COLO829 (cell line): ENCODE measurements at regions not wholly inside any gene's neighbourhood (a gene's known extent, or its start where the extent isn't known, plus 50 kb on each side); places are given as distances from the start of the nearest gene placed in this dataset.

Source experiments
- DNase-seq: peaks from one replicate; pipeline ENCODE4 v3.0.0; 2012; ENCODE audit warnings: low spot score

DNA sequence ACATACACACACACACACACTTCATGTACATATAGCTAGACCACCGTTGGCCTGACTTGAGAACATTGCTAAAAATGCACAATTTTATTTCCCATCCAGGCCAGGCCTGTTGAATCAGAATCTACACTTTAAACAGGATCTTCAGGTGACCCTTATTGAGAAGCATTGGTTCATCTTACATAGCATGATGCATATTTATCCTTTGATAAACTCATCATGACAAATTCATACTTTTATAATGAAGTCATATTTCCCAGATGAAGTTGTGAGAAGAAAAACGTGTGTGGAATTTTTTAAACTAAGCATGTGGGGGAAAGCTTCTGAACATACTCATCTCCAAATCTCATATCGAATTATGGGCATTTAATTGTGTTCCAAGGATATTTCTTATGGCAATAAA lies 877.7 kb downstream of the MRPL39 start:
- DNase-seq = no peak

DNA sequence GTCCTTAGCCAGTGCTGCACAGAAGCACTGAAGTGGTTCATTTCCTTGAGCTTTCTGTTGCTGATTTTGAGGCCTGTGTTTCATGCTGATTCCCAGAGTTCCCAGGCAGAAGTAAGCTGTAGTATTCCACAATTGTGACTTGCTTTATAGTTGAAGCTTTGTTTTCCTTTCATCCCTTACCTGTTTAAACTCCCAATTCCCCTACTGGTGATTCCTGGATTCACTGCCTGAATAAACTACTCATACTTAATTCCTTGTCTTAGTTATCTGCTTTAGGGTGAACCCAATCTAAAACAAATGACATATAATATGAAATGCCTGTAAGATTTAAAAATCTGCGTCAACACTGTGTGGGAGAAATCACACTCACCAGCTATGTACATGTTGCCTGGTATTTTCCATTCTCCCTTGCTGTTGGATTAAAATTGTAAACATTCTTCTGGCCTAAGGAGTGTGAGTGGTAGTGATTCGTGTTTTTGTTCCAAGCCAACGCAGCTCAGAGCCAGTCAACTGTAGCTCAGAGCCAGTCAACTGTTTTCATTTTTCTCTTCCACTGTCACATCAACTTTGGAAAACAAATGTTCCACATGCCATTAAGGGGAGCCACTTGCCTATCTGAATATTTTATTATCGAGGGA lies 879.4 kb downstream of the MRPL39 start:
- no peak for DNase-seq

DNA sequence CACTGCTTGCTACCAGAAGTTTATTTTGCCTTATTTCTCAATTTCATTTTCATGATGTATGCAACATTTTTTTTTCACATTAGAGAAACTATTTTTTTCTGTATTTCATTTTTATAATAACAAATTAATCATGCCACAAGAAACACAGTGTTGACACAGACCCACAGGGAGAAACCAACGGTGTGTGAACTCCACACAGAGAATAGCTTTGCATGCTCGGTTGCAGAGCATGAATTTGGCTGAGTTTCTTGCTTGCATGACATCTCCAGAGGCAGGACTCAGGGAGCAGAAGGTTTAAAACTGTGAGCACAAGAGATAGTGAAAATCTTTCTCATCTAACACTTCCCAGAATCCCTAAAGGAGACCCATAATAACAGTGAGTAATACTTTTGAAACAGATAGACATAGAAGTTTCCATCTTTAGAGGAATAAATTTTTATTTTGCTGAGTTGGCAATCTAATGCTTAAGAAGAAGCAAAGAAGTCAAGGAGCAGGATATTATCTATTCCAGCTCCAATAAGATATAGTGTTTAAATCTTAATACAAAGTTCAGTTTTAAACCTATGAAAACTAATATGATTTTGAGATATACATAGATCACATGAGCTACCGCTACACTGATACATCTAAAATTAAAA lies 890.9 kb downstream of the MRPL39 start:
- DNase-seq = no peak

DNA sequence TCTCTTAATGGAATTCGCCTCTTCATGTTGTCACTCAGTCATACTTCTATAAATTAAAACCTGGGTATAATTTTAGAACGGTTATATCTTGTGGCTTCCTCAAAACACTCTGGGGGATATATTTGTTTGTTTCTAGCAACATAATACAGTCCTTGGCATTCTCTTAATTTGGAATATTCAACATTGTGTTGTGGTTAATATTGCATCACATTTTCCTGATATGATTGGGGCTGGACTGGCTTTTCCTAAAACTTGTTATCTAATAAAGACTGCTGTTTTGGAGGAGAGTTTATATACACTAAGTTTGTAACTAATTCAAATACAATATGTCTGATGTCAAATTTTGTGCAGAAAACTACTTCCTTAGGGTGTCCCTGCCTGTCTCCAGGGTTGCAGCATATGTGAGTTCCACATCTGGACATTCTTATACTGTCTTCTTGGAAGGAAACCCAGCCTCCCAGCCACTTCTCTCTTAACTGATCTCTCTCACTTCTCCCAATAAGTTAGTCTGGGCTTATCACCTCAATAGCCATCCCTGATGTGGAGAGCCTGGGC lies 892.6 kb downstream of the MRPL39 start:
- no peak for DNase-seq

DNA sequence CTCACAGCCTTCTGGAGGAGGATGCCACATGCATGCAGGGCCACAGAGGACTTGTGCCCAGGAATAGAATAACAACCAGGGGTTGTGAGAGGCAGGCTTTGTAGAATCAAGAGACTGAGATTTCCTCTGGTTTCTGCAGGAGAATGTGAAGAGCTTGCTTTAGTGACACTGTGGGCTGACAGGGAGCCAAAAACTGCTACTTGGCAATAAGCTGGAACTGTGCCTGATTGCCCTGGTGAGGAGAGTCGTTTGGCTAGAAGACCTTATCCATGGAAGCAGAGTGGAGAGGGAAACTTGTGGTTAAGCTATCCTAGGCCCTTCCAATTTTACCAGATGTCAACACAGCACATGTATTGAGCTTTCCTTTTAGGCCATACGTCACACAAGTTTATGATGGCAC lies 902.1 kb downstream of the MRPL39 start:
- DNase-seq = no peak

DNA sequence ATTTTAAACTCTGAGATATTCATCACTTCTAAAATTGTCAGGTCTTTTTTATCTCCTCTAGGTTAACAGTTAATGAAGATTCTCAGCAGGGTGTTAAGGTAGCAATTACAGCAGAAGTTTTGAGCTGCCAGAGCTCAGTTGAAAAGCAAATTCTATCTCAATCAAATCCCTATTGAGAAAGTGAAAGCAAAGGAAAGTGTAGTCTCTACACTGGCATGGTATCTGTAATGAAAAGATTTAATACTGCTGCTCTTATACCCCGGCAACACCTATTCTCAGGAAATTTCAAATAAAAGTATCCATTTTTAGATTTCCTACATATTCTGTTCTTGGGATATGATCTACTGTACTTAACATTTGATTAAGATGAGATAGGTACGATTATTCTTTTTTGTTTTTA lies 913.5 kb downstream of the MRPL39 start:
- DNase-seq = no peak

DNA sequence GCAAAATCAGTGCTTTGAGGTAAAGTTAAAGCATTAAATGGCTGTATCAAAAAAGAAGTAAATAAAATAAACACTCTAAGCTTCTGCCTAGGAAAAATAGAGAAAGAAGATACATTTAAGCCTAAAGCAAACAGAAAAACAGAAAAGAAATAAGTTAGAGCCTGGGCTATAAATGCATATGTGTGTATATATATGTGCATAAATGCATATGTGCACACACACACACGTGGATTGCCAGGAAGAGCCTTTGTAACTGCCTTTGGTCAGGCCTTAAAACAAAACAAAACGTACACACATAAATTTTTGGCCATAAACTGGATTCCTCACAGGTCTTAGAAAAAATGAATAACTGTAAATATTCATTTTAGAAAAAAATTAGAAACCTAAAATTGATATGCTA lies 925.8 kb downstream of the MRPL39 start:
- DNase-seq = no peak

DNA sequence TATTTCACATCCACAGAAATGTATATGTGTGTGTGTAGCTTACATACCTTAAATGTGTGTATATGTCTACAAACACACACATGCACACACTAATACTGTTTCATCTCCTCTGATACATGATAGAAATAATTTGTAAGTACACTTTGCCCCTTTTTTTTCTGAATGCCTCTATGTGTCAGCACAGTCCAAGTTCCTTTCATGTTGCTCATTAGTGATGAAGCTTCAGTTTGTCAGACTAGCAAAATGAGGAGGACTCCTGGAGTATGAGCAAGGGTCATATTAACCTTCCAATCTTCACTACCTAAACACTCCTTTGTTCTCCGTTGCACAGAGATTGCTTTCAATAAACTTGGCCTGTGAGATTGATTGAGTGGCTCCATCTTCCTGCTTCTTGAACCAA lies 935.4 kb downstream of the MRPL39 start:
- DNase-seq = no peak

DNA sequence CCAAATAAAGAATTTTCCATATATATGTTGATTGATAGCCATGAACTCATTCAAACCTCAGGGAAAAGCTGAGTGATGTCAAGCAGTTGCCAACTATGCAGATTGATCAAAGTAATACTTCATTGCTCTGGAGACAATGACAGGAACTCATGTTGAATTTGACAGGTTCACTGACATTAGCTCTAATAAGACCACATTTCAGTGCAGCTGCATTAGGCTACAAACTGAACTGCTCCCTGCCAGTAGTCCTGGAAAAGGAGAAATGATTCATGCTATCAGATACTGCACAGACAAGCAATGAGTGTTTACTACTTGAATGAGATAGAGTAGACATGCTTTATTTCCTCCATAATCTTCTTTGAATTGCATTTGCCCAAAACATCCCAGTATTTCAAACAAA lies 948.4 kb downstream of the MRPL39 start:
- no peak for DNase-seq

DNA sequence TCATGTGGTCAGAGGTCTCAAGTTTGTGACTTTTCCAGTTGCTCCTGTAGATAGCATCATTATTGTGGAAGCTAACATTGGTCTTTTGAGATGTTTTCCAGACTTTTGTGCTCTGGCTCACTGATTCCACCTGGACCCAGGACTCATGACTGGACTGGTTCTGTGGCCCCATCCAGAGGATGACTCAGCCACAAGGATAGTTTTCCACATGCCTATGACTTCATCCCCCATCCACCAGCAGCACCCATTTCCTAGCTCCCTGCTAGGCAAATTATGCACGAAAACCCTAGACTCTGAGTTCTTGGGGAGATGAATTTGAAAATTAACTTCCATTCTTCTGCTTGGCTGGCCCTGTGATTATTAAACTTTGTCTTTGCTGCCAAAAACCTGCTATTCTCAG lies 949.3 kb downstream of the MRPL39 start:
- DNase-seq = no peak

DNA sequence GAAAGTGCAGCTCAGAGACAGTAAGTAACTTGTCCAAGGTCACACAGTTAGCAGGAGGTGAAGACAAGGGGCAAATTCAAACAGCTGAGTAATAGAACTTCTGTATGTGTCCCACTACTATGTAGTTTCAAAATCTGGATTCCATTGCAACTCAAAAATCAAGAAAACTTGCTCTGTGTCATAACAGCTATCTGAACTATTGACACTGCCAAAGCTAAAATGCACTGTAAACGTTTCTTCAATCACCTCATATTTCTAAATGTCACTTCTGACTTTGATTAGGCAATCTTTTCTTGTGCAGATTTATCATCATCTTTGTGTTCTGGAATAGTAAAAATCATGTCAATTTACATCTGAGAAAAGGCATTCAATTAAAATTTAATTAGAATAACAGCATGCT lies 957.6 kb downstream of the MRPL39 start:
- DNase-seq = no peak

DNA sequence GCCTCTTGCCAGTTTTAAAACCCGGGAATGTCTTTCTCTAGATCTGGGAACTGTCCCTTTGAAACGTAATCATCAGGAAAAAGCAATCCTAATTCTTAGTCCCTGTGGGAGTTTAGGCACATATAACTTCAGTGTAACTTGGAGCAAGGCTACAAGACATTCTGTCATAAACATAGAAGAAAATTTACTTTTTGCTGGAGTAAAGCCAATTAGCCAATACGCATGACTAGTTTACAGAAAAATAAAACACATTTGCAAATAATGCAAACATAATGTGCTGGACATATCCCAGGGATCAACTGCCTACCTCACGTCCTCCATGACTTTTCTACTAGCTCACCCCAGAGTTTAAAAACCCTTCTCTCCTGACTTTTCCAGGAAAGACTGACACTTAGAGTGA lies 970.6 kb downstream of the MRPL39 start:
- DNase-seq = no peak

DNA sequence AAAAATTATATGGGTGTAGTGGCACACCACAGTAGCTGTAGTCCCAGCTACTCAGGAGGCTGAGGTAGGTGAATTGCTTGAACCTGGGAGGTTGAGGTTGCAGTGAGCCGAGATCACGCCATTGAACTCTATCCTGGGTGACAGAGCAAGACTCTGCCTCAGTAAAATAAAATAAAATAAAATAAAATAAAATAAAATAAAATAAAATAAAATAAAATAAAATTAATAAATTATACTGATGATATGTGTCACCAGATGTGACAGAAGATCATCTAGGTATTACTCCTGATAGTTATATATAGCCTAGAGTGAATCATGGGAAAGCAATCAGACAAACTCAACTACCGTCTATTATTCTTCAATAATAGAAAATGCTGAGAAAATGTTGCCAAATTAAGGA lies 972.5 kb downstream of the MRPL39 start:
- no peak for DNase-seq

DNA sequence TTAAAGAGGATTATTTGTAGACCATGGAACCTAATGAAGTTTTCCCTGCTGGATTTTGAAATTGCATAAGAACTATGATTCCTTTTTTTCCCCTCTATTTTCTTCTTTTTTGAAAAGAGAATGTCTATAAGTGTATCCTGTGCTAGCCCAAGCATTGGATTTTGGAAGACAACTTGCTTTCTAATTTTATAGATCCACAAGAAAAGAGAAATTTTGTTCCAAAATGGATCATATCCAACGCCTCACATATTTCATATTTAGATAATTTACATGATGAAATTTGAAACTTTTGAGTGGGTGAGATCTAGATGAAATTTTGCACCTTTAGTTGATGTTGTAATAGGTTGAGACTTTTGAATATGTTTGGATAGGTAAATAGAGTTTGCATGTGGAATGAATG lies 978.7 kb downstream of the MRPL39 start:
- no peak for DNase-seq

DNA sequence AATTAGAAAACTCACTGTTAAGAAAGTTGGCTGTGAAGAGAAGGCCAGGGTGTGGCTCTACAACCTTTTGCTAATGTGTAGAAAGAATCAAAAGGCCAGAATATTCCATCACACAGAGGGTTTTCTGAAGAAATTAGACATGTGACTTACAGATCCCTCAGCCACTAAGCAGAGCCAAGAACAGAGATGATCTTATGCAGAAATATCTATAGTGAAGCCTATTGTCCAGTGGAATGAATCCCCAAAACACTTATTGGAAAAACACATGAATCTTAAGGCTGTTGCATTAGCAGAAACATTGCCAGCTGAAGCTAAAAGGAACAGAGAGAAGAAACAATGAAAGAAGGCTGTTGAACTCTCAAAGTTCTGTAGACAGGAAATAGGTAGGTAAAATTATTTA lies 979.2 kb downstream of the MRPL39 start:
- no peak for DNase-seq

DNA sequence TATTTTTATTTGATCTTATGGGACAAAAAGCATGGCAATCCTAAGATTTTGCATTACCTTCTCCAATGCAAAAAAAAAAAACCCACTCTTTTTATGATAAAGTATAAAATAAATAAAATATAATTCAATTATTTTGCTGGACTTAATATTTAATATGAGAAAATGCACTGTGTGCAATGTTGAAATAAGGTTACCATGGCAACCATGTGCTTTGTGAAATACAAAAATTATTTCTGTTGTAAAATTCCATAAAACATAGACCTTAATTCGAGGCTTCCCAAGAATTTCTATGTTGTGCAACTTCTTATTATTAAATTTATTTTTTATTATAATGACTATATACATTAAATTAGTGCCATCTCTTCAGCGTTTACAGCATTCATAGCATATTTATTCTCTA lies 989.5 kb downstream of the MRPL39 start:
- DNase-seq = no peak

DNA sequence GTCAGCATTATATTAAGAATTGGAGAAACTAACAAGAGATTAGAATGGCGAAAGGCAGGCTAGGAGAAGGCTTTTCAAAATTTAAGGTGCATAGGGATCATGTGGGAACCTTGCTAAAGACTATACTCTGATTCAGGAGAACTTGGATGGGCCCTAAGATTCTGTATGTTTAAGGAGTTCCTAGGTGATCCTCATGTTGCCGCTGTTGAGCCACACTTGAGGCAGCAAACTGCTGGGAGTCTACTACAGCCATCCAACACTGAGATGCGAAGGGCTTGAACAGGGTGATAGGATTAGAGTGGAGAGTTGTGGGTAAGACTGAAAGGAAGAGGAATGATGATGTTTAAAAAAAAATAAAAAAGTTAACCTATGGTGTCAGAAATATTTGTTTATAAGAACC lies 1013.2 kb downstream of the MRPL39 start:
- no peak for DNase-seq

DNA sequence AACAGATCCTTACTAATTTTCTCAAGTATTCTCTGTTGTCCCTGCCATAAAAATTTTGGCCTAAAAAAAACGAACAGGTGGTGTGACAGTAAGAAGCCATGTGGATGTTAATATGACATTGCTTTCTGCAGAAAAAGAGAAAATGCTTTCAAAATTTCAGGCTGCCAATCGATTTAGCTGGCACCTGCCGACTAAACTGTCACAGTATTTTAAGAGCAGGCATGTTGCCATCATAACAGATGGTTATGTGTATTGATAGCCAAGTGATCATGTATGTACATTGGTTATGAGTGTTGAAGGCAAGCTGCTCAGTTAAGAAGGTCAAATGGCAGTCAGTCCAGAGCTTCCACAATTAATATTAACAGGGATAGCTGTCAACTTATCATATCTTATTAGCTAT lies 1017.0 kb downstream of the MRPL39 start:
- no peak for DNase-seq

DNA sequence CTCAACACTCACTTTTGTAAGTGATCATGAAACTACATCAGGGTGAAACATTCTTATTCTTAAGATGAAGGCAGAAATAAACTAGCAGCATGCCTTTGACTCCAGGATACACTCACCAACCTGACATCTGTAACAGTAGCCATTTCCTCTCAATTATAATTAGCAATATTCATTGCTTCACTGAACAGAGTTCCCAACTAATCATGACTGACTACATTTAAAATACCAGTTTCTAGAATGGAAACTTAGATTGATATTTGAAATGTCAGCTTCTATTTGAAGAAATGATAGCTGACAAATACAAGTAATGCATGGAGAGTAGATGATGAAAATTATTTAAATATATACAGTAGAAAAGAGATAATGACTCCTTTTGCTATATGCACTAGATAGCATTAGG lies 1023.8 kb downstream of the MRPL39 start:
- no peak for DNase-seq

DNA sequence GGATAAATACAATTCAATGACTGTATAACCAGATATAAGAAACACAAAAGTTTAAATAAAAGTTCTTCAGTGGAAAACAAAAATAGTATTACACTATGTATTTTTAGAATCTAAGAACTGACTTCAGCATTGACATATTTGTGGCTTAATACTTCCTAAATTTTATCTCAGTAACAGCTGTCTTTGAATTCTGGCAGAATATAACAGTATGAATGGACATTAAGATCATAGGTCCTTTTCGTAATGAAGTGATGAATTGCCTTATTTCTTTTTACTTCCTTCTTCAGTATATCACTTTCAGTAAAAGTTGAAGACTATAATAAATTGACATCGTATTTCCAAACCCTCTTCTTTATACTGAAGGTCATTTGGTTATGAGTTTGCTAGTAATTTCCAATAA lies 1030.0 kb downstream of the MRPL39 start:
- DNase-seq = no peak

DNA sequence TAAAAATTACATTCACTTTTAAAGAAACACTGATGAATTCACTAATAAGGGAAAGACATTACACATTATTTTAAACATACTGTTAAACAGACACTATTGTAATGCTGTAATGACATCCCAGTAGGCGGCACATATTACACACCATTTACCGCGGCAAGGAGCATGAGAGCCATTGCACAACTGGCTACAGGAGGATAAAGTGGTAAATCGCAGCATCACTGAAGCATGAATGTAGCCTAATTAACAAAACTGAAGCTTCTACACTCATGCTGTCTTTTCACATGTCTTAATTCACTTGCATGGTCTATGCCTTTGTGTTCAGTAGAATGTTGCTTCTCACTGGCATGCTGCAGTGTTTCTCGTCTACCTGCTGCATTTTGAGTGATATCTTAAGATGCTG lies 1046.0 kb downstream of the MRPL39 start:
- DNase-seq = no peak

DNA sequence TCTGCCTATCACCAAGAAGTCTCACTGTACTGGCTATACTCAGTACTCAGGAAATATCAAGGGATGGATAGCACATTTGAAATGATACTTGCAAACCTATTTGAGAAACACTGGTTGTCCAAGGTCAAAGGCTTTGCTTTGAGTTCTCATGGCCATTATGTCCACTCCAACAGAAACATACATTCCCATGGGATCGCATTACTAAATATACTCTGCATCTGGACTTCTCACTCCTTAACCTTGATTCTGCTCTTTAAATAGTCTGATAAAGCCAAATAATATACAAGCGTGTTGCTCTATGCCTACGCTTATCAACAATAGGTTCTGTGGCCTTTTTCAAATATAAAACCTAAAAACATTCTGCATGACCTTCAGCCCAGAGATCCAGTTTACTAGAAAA lies 1054.8 kb downstream of the MRPL39 start:
- no peak for DNase-seq

DNA sequence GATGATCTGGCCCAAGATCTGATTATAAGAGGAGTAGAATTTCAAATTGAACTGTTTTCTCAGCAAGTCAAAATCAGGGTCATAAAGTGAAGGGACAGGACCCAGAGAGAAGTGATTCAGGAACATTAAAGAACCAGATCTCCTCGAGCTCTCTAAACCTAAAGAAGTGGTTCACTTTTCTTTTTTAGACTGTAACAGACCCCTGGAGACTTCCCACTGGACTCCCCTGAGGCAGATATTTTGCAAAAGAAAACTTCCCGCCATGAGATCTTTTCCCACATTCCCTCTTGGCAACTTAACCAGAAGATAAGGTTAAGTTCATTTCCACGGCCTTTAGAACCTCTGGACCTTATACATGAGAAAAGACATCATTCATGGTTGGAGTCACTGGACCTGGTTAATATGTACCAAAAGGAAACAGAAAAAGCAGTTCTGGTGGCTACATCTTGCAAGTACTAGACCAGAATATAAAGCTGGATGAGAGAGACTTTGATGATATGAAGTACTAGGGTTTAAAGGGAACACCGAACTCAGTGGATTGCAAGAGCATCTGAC lies 1061.4 kb downstream of the MRPL39 start:
- DNase-seq = no peak
